RWPE1 (cell line): ENCODE measurements at regions not wholly inside any gene's neighbourhood (a gene's known extent, or its start where the extent isn't known, plus 50 kb on each side); places are given as distances from the start of the nearest gene placed in this dataset.

Source experiments
- CTCF ChIA-PET: fragments of 350-600 bp; sonication (Branson Sonifier 250); formaldehyde crosslinking; extraction: SDS; loops from one replicate; lab custom pipeline; 2021; lab: Yijun Ruan, JAX
- POLR2A ChIA-PET: fragments of 400-600 bp; formaldehyde crosslinking; extraction: SDS; loops from one replicate; lab custom pipeline; 2020; ENCODE audit warnings: antibody characterized with exemption; ENCODE audit not compliant: low non-redundant PET; lab: Yijun Ruan, JAX
- DNase-seq: peaks from one replicate; pipeline ENCODE4 v3.0.0; 2012; ENCODE audit warnings: low spot score
- H3K27ac ChIP-seq: fragments of 450-650 bp; 2 replicates; pipeline ENCODE4 v1.5.1; 2017
- TF ChIP-seq, protein P1 (sequence below): fragments of 450-650 bp; conservative IDR thresholded peaks from 2 replicates; pipeline ENCODE4 v1.5.1; 2017; ENCODE audit warnings: low read depth, mild to moderate bottlenecking

DNA sequence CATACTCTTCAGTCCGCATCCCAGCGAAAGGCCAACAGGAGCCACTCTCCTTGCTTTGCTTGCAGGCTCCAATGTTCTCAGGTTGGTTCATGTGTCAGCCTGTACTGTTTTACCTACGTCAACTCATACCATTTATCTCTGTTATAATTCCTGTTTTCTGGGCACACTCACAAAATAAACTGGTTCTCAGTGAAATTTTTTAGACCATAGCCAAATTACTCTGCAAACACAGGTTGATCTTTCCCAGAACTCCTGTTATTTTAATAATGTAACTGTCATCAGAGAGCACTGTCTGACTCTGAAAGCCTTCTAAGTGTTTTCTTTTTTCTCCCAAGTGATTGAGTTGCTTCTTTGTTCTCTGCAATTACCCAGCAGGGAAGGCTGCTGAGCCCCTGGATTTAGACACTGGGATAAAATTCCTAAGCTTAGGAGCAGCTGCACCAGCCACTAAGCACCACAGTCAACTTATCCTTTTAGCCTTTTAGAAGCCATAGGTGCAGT lies 111.6 kb upstream of the PIEZO2 start:
- H3K27ac ChIP-seq = no peak overlapping the region
- no peak for DNase-seq
- ChIA-PET POLR2A (no interaction called here), CTCF (interaction anchor here (0.6 to 0.7 kb wide), 3 partner anchors 35 to 410 kb away, joined by 3 to 4 read pairs (median 3); no protein-coding TSS in a partner anchor)
- TF ChIP-seq, protein P1, sequence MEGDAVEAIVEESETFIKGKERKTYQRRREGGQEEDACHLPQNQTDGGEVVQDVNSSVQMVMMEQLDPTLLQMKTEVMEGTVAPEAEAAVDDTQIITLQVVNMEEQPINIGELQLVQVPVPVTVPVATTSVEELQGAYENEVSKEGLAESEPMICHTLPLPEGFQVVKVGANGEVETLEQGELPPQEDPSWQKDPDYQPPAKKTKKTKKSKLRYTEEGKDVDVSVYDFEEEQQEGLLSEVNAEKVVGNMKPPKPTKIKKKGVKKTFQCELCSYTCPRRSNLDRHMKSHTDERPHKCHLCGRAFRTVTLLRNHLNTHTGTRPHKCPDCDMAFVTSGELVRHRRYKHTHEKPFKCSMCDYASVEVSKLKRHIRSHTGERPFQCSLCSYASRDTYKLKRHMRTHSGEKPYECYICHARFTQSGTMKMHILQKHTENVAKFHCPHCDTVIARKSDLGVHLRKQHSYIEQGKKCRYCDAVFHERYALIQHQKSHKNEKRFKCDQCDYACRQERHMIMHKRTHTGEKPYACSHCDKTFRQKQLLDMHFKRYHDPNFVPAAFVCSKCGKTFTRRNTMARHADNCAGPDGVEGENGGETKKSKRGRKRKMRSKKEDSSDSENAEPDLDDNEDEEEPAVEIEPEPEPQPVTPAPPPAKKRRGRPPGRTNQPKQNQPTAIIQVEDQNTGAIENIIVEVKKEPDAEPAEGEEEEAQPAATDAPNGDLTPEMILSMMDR = no peak

DNA sequence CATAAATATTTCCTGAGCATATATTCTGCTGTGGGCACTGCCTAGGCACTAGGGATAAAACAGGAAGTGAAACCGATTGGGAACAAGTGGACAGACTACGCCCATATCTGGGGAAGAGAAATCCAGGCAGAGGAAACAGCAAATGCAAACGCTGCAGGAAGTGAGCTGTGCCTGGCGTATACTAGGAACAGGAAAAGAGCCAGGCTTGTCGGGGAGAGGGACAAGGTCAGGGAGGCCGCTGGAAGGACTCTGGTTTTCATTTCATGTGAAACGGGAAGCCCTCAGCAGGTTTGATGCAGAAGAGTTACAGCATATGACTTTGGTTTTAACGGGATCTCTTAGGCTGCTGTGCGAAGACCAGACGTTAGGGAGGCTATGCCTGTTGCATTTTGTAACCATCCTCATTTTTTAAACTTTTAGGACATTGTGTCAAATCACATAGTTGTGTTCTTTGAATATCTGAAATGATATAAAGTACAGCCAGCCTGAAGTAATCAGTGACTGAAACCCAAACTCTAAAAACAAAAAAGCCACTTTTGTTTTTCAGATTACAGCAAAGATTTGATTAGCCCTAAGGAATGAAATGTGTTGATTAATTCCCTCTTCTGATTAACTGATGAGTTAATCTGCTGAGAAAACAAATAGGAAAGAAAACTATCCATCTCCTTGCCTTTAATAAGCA lies 110.2 kb upstream of the PIEZO2 start:
- POLR2A ChIA-PET = no interaction called here
- DNase-seq = no peak
- CTCF ChIA-PET = no interaction called here
- TF ChIP-seq, protein P1 = no peak
- H3K27ac ChIP-seq = no peak overlapping the region

DNA sequence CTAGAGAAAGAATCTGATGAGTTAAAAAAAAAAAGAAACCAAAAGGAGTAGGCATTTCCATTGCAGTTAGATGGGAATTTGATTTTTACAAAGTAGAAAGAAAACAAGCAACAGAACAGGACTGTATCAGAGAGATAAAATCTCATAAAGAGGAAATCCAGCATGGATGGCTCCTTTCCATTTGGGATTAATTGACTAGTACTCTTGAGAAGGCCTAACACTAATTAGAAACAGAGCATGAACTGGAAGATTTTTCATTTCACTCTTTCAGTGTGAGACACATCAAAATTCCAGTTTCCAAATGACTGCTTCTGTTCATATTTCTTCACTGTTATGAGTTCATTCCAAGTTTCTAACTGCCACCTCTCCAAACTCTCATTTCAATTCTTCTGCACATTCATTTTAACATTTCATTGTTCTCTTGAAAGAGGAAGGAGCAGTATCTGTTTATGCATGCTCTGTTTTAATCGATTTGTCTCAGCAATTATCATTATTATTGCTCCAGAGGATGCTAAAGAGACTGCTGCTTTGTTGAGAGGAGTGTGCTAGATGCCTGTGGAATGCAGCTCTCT lies 108.8 kb upstream of the PIEZO2 start:
- DNase-seq = no peak
- ChIA-PET CTCF (no interaction called here), POLR2A (no interaction called here)
- TF ChIP-seq, protein P1 = no peak
- no peak overlapping the region for H3K27ac ChIP-seq

DNA sequence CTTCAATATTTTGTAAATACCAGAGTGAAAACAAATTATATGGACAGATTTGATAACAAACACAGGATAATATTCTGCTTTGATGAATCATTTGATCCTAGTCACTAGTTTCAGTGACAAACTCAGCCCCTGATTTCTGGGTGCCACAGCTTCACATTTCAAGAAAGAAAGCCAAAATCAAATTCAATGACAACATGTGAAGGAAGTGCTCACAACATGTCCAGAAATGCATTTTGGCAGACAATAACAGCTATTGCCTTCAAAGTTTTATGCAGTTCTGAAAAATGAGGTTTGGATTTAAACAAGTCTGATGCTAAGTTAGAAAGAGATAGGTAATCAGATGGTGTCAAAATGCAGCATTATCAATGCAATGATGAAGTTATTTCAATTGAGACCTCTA lies 106.9 kb upstream of the PIEZO2 start:
- CTCF ChIA-PET = interaction anchor here (0.7 kb wide), 1 partner anchor 10 kb away, joined by 3 read pairs; no protein-coding TSS in a partner anchor
- POLR2A ChIA-PET = no interaction called here
- TF ChIP-seq, protein P1 = no peak
- no peak for DNase-seq
- no peak overlapping the region for H3K27ac ChIP-seq

DNA sequence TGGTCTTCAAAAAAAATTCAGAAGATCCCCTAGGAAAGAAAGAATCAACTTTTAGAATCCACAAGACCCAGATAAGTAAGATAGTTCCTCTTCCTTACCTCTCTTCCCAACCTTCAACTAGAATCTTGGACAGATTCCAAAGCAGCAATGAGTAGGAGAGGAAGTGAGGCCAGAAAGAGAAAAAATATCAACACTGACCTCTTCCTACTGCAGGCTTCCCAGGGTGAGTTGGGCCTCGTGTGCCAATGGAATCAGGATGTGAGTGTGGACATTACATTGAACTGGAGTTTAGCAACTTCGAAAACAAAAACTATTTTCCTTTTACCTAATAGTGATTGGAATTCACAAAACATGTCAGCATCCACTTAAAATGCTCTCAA lies 102.5 kb upstream of the PIEZO2 start:
- ChIA-PET CTCF (no interaction called here), POLR2A (no interaction called here)
- no peak overlapping the region for H3K27ac ChIP-seq
- no peak for DNase-seq
- TF ChIP-seq, protein P1 = no peak

DNA sequence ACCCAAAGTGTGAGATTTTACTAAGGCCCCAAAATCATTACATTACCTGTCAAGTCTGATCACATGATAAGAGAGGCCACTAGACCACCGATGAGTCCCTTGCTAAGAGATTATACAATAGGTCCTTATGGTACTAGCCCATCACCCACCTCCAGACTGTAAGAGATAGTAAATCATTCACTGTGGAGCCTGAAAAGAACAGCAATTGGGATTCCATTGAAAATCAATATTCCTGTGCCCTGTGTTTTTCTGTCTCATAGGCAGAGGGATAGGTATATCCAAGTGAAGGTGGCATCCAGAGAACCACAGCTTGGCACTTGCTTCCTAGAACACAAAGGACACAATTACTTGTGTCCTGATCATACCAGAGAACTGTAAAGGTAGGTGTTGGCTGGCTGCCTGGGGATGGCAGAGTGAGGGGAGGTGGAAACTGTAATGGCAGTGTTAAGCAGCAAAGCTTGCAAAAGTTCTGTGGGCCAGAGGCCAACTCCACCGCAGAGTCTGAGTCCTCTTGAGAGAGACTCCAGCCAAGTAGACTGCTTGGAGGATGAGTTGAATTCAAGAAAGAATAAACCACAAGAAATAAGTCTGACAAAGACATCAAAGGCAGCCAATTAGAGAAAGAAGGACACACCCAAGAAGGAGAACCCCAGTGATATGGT lies 102.0 kb upstream of the PIEZO2 start:
- POLR2A ChIA-PET = no interaction called here

More for the DNA sequence above, 102.0 kb upstream of the PIEZO2 start:
- H3K27ac ChIP-seq = no peak overlapping the region
- TF ChIP-seq, protein P1 = no peak
- CTCF ChIA-PET = no interaction called here
- DNase-seq = no peak
